Activated T-helper 1 cell treated with anti-CD3 and anti-CD28 coated beads, Interleukin-12 subunit alpha, Interleukin-12 subunit beta, Interleukin-2, Interleukin-4 antibody, amounts not matched to agents 30 ng/mL and 10 ng/mL and 1 ng/mL, durations not matched to agents 14 hours and 24 hours and 36 hours (primary cell): ENCODE measurements at regions not wholly inside any gene's neighbourhood (a gene's known extent, or its start where the extent isn't known, plus 50 kb on each side); places are given as distances from the start of the nearest gene placed in this dataset.

Source experiments
- DNase-seq: peaks from one replicate; pipeline ENCODE4 v3.0.0; 2021; ENCODE audit warnings: low spot score
- H3K27ac Mint-ChIP-seq: one replicate; pipeline ENCODE4 v1.8.0; 2021; ENCODE audit warnings: mild to moderate bottlenecking, mixed read lengths
- H3K27me3 Mint-ChIP-seq: one replicate; pipeline ENCODE4 v1.8.0; 2022; ENCODE audit warnings: mild to moderate bottlenecking, moderate library complexity, mixed read lengths; ENCODE audit not compliant: insufficient read depth
- H3K36me3 Mint-ChIP-seq: one replicate; pipeline ENCODE4 v1.8.0; 2021; ENCODE audit warnings: low read depth, mixed read lengths
- H3K4me1 Mint-ChIP-seq: one replicate; pipeline ENCODE4 v1.8.0; 2021; ENCODE audit warnings: low read depth, mixed read lengths
- H3K4me3 Mint-ChIP-seq: one replicate; pipeline ENCODE4 v1.8.0; 2021; ENCODE audit warnings: mild to moderate bottlenecking, moderate library complexity, mixed read lengths
- H3K9me3 Mint-ChIP-seq: one replicate; pipeline ENCODE4 v1.8.0; 2021; ENCODE audit warnings: mixed read lengths
- intact Hi-C: fragments of 100-400 bp; cut with micrococcal nuclease; formaldehyde crosslinking; loops from one replicate; pipeline ENCODE4 v1.15.1; 2024

- Mint-ChIP-seq H3K27me3 (no peaks in the 10 kb centered on the region), H3K4me3 (no peak overlapping the region), H3K27ac (no peak overlapping the region), H3K36me3 (no peaks in the 10 kb centered on the region), H3K4me1 (no peaks in the 10 kb centered on the region), H3K9me3 (no peaks in the 10 kb centered on the region)
- DNase-seq: no peak
- intact Hi-C loops: no loop called here
Measured at GRCh38 chr4:114487101-114487500, 111.5 kb upstream of the UGT8 start.

GRCh38 chr4:114488301-114488982 lies 110.2 kb upstream of the UGT8 start:
- intact Hi-C loops: no loop called here
- DNase-seq: no peak
- Mint-ChIP-seq H3K36me3 (no peaks in the 10 kb centered on the region), H3K27ac (no peak overlapping the region), H3K4me1 (no peaks in the 10 kb centered on the region), H3K9me3 (no peaks in the 10 kb centered on the region), H3K27me3 (no peaks in the 10 kb centered on the region), H3K4me3 (no peak overlapping the region)

GRCh38 chr4:114494246-114494803 lies 104.3 kb upstream of the UGT8 start:
- no peak overlapping the region for H3K4me3 Mint-ChIP-seq
- intact Hi-C loops: no loop called here
- H3K9me3 Mint-ChIP-seq: no peaks in the 10 kb centered on the region
- no peaks in the 10 kb centered on the region for H3K27me3 Mint-ChIP-seq
- H3K27ac Mint-ChIP-seq: no peak overlapping the region
- DNase-seq: no peak
- no peaks in the 10 kb centered on the region for H3K4me1 Mint-ChIP-seq
- no peaks in the 10 kb centered on the region for H3K36me3 Mint-ChIP-seq

- DNase-seq: no peak
- H3K9me3 Mint-ChIP-seq: no peaks in the 10 kb centered on the region
- H3K4me3 Mint-ChIP-seq: no peak overlapping the region
- no peaks in the 10 kb centered on the region for H3K36me3 Mint-ChIP-seq
- no peak overlapping the region for H3K27ac Mint-ChIP-seq
- intact Hi-C loops: no loop called here
- H3K27me3 Mint-ChIP-seq: no peaks in the 10 kb centered on the region
- no peaks in the 10 kb centered on the region for H3K4me1 Mint-ChIP-seq
Measured at GRCh38 chr4:114495471-114495928, 103.1 kb upstream of the UGT8 start.

GRCh38 chr4:114497116-114497515 lies 101.5 kb upstream of the UGT8 start:
- no peak for DNase-seq
- Mint-ChIP-seq H3K27me3 (no peaks in the 10 kb centered on the region), H3K9me3 (no peaks in the 10 kb centered on the region), H3K36me3 (no peaks in the 10 kb centered on the region), H3K4me3 (no peak overlapping the region), H3K4me1 (no peaks in the 10 kb centered on the region), H3K27ac (no peak overlapping the region)
- intact Hi-C loops: no loop called here

GRCh38 chr4:114509340-114509739 lies 89.3 kb upstream of the UGT8 start:
- Mint-ChIP-seq H3K27me3 (no peaks in the 10 kb centered on the region), H3K27ac (no peak overlapping the region), H3K4me3 (no peak overlapping the region), H3K36me3 (no peaks in the 10 kb centered on the region), H3K4me1 (no peaks in the 10 kb centered on the region), H3K9me3 (no peaks in the 10 kb centered on the region)
- intact Hi-C loops: no loop called here
- no peak for DNase-seq

GRCh38 chr4:114512595-114513295 lies 85.9 kb upstream of the UGT8 start:
- no peak for DNase-seq
- intact Hi-C loops: no loop called here
- Mint-ChIP-seq H3K4me1 (no peaks in the 10 kb centered on the region), H3K9me3 (no peaks in the 10 kb centered on the region), H3K27me3 (no peaks in the 10 kb centered on the region), H3K4me3 (no peak overlapping the region), H3K36me3 (no peaks in the 10 kb centered on the region), H3K27ac (no peak overlapping the region)

- H3K4me1 Mint-ChIP-seq: no peaks in the 10 kb centered on the region
- H3K4me3 Mint-ChIP-seq: no peak overlapping the region
- no peaks in the 10 kb centered on the region for H3K36me3 Mint-ChIP-seq
- no peak for DNase-seq
- no peak overlapping the region for H3K27ac Mint-ChIP-seq
- peaks cover 14% of the 10 kb centered on the region for H3K9me3 Mint-ChIP-seq
- H3K27me3 Mint-ChIP-seq: no peaks in the 10 kb centered on the region
- intact Hi-C loops: no loop called here
Measured at GRCh38 chr4:114519368-114519767, 79.2 kb upstream of the UGT8 start.

GRCh38 chr4:114527170-114527569 lies 71.4 kb upstream of the UGT8 start:
- intact Hi-C loops: no loop called here
- H3K4me3 Mint-ChIP-seq: no peak overlapping the region
- H3K9me3 Mint-ChIP-seq: peaks cover 8% of the 10 kb centered on the region
- DNase-seq: no peak
- H3K27me3 Mint-ChIP-seq: no peaks in the 10 kb centered on the region
- H3K27ac Mint-ChIP-seq: no peak overlapping the region
- no peaks in the 10 kb centered on the region for H3K36me3 Mint-ChIP-seq
- H3K4me1 Mint-ChIP-seq: no peaks in the 10 kb centered on the region

- intact Hi-C loops: no loop called here
- Mint-ChIP-seq H3K36me3 (no peaks in the 10 kb centered on the region), H3K27ac (no peak overlapping the region), H3K27me3 (no peaks in the 10 kb centered on the region), H3K4me3 (no peak overlapping the region), H3K4me1 (no peaks in the 10 kb centered on the region), H3K9me3 (peaks cover 7% of the 10 kb centered on the region)
- no peak for DNase-seq
Measured at GRCh38 chr4:114527637-114528036, 71.0 kb upstream of the UGT8 start.

GRCh38 chr4:114535725-114536124 lies 62.9 kb upstream of the UGT8 start:
- DNase-seq: no peak
- Mint-ChIP-seq H3K36me3 (no peaks in the 10 kb centered on the region), H3K9me3 (no peaks in the 10 kb centered on the region), H3K4me3 (no peak overlapping the region), H3K27me3 (no peaks in the 10 kb centered on the region), H3K27ac (no peak overlapping the region), H3K4me1 (no peaks in the 10 kb centered on the region)
- intact Hi-C loops: no loop called here

- H3K9me3 Mint-ChIP-seq: no peaks in the 10 kb centered on the region
- no peak overlapping the region for H3K27ac Mint-ChIP-seq
- H3K4me1 Mint-ChIP-seq: no peaks in the 10 kb centered on the region
- H3K4me3 Mint-ChIP-seq: no peak overlapping the region
- DNase-seq: no peak
- H3K36me3 Mint-ChIP-seq: no peaks in the 10 kb centered on the region
- intact Hi-C loops: no loop called here
- no peaks in the 10 kb centered on the region for H3K27me3 Mint-ChIP-seq
Measured at GRCh38 chr4:114537352-114537751, 61.3 kb upstream of the UGT8 start.

GRCh38 chr4:114538012-114538617 lies 60.5 kb upstream of the UGT8 start:
- H3K27me3 Mint-ChIP-seq: no peaks in the 10 kb centered on the region
- H3K36me3 Mint-ChIP-seq: no peaks in the 10 kb centered on the region
- no peak overlapping the region for H3K4me3 Mint-ChIP-seq
- no peaks in the 10 kb centered on the region for H3K4me1 Mint-ChIP-seq
- intact Hi-C loops: no loop called here
- no peak overlapping the region for H3K27ac Mint-ChIP-seq
- H3K9me3 Mint-ChIP-seq: no peaks in the 10 kb centered on the region
- DNase-seq: no peak
